Right atrium auricular region (tissue), 2 donors: ENCODE measurements at regions not wholly inside any gene's neighbourhood (a gene's known extent, or its start where the extent isn't known, plus 50 kb on each side); places are given as distances from the start of the nearest gene placed in this dataset.

Source experiments
- DNase-seq: peaks from one replicate; pipeline ENCODE4 v3.0.0-alpha.2; 2019; ENCODE audit warnings: low spot score
- H3K27ac ChIP-seq, 2 donors: fragments of 200-600 bp; sonication (generic); 1 replicate in 1 of 2; 2 replicates in 1 of 2; pipeline ENCODE4 v1.5.1; 2016 to 2019
- H3K27me3 ChIP-seq, 2 donors: fragments of 200-600 bp; sonication (generic); one replicate each; pipeline versions ENCODE4 v1.5.1 to v1.6.0; 2017 to 2019
- H3K36me3 ChIP-seq: fragments of 200-600 bp; sonication (generic); one replicate; pipeline ENCODE4 v1.5.1; 2016
- H3K4me1 ChIP-seq, 2 donors: fragments of 200-600 bp; sonication (generic); one replicate each; pipeline versions ENCODE4 v1.5.1 to v1.6.0; 2017 to 2019
- H3K4me3 ChIP-seq, 2 donors: fragments of 200-600 bp; sonication (generic); 1 replicate in 1 of 2; 2 replicates in 1 of 2; pipeline ENCODE4 v1.5.1; 2017 to 2019; ENCODE audit warnings: mild to moderate bottlenecking in 1 of 2, moderate library complexity in 1 of 2
- H3K9me3 ChIP-seq, 2 donors: fragments of 200-600 bp; sonication (generic); one replicate each; pipeline ENCODE4 v1.5.1; 2019
- TF ChIP-seq, protein P1 (sequence below), 2 donors: fragments of 200-600 bp; sonication (generic); IDR thresholded peaks; one replicate each; pipeline ENCODE4 v1.5.1; 2019; ENCODE audit warnings: antibody characterized with exemption in 2 of 2

DNA sequence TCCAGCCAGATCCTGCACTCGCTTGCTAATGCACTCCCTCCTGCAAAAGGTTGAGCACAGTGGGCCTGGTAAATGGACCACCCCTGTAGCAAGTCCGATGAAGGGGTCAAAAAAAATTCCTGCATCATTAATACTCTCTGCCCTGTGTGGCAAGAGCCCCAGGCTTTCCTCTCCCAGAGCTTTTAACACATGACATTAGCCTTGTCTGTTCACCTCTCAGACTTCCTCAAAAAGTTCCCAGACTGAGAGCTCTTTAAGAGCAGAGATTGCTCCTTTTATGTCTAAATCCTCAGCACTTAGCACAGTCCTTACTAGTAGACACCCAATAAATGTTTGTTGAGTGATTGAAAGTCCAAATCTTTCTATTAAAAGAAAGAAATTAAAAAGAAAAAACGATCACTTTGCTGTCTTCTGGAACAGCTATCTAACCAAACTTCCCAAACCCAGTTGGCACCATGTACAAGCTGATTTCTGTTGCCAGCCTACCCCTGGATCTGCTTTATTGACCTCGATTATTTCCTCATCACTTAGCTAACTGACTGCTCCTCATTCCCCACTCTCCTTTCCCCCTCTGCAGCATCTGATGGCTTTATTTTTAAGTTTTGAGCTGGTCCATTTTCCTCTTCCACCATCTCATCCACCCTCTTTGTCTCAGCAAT lies 209.8 kb downstream of the ENC1 start:
- Histone ChIP-seq H3K4me3 (no peak overlapping the region), H3K9me3 (no peaks in the 10 kb centered on the region), H3K36me3 (no peaks in the 10 kb centered on the region), H3K4me1 (peaks cover 0 to 17% of the 10 kb centered on the region in 2 donors), H3K27ac (no peak overlapping the region), H3K27me3 (no peaks in the 10 kb centered on the region)
- TF ChIP-seq, protein P1, sequence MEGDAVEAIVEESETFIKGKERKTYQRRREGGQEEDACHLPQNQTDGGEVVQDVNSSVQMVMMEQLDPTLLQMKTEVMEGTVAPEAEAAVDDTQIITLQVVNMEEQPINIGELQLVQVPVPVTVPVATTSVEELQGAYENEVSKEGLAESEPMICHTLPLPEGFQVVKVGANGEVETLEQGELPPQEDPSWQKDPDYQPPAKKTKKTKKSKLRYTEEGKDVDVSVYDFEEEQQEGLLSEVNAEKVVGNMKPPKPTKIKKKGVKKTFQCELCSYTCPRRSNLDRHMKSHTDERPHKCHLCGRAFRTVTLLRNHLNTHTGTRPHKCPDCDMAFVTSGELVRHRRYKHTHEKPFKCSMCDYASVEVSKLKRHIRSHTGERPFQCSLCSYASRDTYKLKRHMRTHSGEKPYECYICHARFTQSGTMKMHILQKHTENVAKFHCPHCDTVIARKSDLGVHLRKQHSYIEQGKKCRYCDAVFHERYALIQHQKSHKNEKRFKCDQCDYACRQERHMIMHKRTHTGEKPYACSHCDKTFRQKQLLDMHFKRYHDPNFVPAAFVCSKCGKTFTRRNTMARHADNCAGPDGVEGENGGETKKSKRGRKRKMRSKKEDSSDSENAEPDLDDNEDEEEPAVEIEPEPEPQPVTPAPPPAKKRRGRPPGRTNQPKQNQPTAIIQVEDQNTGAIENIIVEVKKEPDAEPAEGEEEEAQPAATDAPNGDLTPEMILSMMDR (IDR thresholded peaks at IDR 0.05): no peak
- DNase-seq: no peak

DNA sequence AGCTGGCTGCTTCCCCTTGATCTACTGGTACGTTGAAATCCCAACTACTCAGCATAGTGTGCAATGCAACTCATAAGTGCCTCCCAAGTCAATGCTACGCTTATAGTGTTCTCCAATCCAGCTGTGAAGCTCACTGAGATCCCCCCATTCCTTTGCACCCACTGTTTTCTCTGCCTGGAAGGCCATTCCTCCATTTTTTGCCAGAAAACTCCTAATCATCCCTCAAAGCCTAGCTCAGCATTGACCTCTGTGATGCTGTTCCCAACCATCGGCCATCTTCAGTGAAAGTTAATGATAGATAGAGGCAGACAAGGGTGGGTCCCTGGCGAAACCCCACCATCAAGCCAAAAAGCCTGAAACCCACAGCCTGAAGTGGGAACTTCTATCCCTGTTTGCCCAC lies 211.0 kb downstream of the ENC1 start:
- DNase-seq: no peak
- TF ChIP-seq, protein P1 (IDR thresholded peaks at IDR 0.05): no peak
- no peaks in the 10 kb centered on the region for H3K27me3 ChIP-seq
- H3K4me1 ChIP-seq: peaks cover 0 to 16% of the 10 kb centered on the region in 2 donors
- H3K27ac ChIP-seq: no peak overlapping the region
- no peak overlapping the region for H3K4me3 ChIP-seq
- H3K36me3 ChIP-seq: no peaks in the 10 kb centered on the region
- H3K9me3 ChIP-seq: no peaks in the 10 kb centered on the region

DNA sequence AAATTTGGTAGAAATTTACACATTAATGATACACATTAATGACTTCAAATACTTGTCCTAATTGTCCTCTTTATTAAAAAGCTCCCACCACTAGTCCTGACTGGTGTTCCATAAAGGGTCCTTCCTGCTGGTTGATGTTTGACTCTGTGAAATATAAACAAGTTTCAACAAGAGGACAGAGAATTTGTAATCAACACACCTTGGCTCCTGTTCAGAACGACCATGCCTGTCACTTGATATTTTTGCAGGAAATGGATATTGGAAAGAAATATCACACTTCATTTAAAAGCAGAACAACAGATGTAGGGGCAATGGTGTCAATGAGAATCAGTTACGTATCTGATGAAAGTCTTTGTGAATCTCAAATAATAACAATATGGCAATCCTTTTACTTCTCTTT lies 211.7 kb downstream of the ENC1 start:
- Histone ChIP-seq H3K4me1 (peaks cover 0 to 9% of the 10 kb centered on the region in 2 donors), H3K4me3 (no peak overlapping the region), H3K27ac (no peak overlapping the region), H3K9me3 (no peaks in the 10 kb centered on the region), H3K27me3 (no peaks in the 10 kb centered on the region), H3K36me3 (no peaks in the 10 kb centered on the region)
- no peak for DNase-seq
- TF ChIP-seq, protein P1 (IDR thresholded peaks at IDR 0.05): no peak

DNA sequence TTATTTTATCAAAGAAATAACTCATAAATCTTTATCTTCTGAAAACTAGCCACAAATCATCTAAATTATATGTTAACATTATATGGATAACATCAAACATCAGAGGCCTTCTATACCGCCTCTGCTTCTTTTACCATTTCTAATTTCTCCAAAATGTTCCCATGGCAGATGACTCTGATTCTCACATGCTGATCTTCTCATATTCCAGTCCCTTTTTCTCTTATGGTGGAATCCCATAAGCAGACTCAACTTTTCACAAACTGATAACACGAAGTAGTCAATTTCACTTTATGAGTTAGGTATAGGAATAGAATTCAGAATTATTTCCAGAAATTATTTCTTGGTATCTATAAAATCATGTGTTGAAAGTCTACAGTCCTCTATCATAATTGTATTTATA lies 212.3 kb downstream of the ENC1 start:
- no peaks in the 10 kb centered on the region for H3K9me3 ChIP-seq
- TF ChIP-seq, protein P1 (IDR thresholded peaks at IDR 0.05): no peak
- H3K27me3 ChIP-seq: no peaks in the 10 kb centered on the region
- peaks cover 0 to 3% of the 10 kb centered on the region in 2 donors for H3K4me1 ChIP-seq
- no peak for DNase-seq
- H3K27ac ChIP-seq: no peak overlapping the region
- no peaks in the 10 kb centered on the region for H3K36me3 ChIP-seq
- H3K4me3 ChIP-seq: no peak overlapping the region

DNA sequence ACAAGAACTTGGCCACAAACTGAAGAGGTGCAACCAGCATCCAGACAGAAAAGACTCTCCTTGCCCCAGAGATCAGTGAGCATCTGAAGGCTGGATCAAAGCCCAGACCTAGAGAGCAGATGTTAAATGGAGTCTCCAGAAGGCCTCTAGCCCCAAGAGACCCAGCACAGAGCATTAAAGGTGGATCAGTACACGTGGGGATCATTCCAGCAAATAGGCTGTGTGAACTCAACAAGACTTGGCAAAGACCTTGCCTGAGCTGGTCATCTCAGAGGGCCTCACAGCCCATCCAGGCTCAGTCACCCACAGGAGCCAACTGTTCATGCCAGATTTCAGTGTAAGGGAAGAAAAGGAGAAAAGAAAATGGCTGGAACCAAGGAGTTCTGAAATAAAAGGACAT lies 214.0 kb downstream of the ENC1 start:
- no peaks in the 10 kb centered on the region for H3K4me1 ChIP-seq
- no peak overlapping the region for H3K4me3 ChIP-seq
- no peak for DNase-seq
- no peak overlapping the region for H3K27ac ChIP-seq
- no peaks in the 10 kb centered on the region for H3K9me3 ChIP-seq
- H3K27me3 ChIP-seq: no peaks in the 10 kb centered on the region
- TF ChIP-seq, protein P1 (IDR thresholded peaks at IDR 0.05): no peak
- H3K36me3 ChIP-seq: no peaks in the 10 kb centered on the region
